ENCODE measurements at regions not wholly inside any gene's neighbourhood (a gene's known extent, or its start where the extent isn't known, plus 50 kb on each side); places are given as distances from the start of the nearest gene placed in this dataset.
A peak's percentile ranks its signal among the peaks of the same experiment; 100 is the strongest.

GRCh38 chr6:95819939-95820338 is 195.8 kb upstream of the FUT9 start:
- TF ChIP-seq, protein P1, sequence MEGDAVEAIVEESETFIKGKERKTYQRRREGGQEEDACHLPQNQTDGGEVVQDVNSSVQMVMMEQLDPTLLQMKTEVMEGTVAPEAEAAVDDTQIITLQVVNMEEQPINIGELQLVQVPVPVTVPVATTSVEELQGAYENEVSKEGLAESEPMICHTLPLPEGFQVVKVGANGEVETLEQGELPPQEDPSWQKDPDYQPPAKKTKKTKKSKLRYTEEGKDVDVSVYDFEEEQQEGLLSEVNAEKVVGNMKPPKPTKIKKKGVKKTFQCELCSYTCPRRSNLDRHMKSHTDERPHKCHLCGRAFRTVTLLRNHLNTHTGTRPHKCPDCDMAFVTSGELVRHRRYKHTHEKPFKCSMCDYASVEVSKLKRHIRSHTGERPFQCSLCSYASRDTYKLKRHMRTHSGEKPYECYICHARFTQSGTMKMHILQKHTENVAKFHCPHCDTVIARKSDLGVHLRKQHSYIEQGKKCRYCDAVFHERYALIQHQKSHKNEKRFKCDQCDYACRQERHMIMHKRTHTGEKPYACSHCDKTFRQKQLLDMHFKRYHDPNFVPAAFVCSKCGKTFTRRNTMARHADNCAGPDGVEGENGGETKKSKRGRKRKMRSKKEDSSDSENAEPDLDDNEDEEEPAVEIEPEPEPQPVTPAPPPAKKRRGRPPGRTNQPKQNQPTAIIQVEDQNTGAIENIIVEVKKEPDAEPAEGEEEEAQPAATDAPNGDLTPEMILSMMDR (IDR thresholded peaks at IDR 0.05; ENCODE audit: low read depth, low read length) = peak; percentile 13
- no peak for TF ChIP-seq EZH2phosphoT487 (IDR thresholded peaks at IDR 0.05; ENCODE audit: low read depth)

Data from OCI-LY3 (cell line).